ENCODE measurements at regions not wholly inside any gene's neighbourhood (a gene's known extent, or its start where the extent isn't known, plus 50 kb on each side); places are given as distances from the start of the nearest gene placed in this dataset.
"Not testable (repeated sequence)": the region's sequence is repeated elsewhere in the genome, so short reads cannot be mapped to it uniquely, and the experiment has no call there.

DNA sequence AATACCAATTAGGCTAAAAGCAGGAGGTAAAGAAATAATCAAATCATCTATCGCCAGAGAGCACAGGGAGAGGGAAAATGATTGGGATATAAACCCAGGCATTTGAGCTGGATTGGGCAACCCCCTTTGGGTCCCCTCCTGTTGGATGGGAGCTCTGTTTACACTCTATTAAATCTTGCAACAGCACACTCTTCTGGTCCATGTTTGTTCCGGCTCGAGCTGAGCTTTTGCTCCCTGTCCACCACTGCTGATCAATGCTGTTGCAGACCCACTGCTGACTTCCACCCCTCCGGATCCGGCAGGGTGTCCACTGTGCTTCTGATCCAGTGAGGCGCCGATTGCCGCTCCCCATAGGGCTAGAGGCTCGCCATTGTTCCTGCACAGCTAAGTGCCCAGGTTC, 493.8 kb downstream of the MATN1 start:
- no peak for DNase-seq

DNA sequence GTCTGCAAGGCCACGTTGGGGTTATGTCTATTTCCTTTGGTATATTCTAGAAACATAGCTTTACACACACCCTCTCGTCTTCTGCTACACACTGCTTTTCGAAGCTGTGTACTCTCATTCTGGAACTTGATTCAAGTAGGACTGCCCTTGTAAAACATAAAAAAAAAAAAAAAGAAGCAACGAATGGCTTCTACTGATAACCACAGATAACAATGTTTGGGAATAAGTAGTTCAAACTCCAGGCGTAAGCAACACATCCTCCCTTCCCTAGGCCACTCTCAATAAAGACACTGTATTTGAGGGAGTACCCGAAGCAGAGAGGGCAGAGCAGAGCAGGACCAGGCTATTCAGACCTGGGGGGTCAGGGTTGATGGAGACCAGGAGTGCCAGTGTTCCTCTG, 496.7 kb downstream of the MATN1 start:
- DNase-seq: no peak

DNA sequence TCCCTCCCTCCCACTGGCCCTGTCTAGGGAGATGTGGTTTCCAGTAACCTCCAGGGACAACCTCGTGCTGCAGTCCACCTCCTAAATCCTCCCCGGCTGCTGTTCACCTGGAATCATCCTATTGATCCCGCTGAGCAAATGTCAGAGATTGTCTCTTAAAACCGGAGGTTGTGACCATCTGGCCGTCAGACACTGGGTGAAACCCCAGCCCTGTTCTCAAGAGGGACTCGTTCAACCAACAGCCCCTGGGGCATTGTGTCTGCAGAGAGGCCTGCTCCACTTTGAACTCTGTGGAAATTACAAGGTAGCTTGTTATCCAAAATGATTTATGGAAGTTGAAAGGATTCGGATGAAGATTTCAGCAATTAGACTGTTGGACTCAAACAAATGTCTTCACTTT, 498.0 kb downstream of the MATN1 start:
- DNase-seq: no peak

DNA sequence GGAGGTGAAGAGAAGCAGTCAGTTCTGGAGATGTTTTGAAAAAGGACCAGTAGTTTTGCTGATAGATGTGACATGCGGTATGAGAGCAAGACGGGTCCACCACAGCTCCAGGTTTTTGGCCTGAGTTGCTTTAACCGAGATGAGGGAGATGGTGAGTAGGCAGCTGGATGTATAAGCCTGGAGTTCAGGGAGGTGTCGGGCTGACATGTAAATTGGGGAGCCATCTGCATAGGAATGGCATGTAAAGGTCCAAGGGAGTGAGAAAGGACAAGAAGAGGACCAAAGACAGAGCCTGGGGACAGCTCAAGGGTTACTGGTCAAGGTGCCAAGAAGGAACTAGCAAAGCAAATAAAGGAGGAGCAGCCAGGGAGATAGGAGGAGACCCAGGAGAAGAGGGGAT, 503.7 kb downstream of the MATN1 start:
- DNase-seq: no peak

DNA sequence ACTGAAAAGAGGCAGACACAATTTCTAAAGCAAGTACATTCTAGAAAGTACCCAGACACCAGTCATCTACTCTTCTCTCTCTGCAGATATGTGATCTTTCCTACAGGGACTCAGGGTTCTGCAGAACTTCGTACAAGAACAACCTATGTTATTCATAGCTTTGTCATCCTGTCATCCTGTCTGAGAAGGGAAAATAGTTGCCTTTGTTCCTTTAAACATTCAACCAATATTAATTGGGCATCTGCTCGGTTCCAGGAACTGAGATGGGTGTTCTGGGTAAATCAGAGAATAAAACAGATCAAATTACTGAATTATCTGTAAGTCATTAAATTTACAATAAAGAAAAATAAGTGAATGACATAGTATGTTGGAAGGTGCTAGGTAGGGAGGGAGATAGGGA, 504.9 kb downstream of the MATN1 start:
- no peak for DNase-seq

DNA sequence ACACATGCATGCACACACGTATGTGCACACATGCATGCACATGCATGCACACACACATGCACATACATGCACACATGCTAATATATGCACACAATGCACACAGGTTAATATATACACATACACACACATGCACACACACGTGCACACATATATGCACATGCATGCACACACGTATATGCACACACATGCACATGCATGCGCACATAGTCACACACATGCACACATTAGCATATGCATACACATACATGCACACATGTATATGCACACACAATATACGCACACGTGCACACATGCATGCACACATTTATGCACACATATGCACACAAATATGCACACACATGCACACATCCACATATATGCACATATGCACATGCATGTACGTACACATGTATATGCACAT, 506.8 kb downstream of the MATN1 start:
- no peak for DNase-seq

DNA sequence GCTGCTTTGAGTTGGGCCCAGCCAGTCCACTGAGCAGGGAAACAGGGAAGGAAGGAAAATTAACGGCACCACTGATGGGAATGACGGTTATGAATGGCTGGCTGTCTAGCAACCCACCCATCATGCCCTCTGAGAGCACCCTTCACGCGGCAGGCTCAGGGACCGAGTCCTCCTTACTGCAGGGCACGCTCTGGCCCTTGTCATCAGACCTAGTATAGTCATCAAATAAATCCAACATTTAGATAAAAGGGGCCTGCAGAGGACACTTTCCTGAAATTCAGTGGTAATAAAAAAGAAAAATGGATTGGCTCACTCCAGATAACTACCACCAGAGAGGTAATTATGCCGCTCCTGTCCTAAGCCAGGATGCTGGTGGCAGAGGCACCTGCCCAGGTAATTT, 509.4 kb downstream of the MATN1 start:
- no peak for DNase-seq

DNA sequence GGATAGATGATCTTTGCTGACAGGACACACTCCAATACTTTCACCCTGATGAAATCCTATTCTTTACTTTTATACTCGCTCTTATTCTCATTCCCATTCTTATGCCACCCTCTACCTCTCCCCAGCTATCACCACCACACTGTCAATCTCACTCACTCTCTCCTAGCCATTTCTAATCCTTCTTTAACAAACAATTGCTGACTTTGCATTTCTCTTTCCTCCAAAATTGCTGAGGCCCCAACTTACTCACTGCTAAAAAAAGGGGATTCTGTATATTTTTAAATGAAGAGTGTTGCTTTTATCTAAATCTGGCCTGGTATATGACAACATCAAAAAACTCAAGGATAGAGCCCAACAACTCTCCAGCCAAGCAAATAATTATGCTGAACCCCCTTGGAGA, 515.4 kb downstream of the MATN1 start:
- DNase-seq: not testable (repeated sequence)

DNA sequence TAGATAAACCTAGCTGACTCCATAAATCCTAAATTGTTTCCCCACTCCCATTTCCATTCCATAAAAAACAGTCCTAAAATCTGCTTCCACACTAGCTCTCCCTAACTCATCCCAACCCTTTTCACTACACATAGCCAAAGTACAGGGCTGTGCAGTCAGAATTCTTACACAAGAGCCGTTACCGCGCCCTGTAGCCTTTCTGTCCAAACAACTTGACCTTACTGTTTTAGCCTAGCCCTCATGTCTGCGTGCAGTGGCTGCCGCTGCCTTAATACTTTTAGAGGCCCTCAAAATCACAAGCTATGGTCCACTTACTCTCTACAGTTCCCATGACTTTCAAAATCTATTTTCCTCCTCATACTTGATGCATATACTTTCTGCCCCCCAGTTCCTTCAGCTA, 516.8 kb downstream of the MATN1 start:
- DNase-seq: not testable (repeated sequence)

DNA sequence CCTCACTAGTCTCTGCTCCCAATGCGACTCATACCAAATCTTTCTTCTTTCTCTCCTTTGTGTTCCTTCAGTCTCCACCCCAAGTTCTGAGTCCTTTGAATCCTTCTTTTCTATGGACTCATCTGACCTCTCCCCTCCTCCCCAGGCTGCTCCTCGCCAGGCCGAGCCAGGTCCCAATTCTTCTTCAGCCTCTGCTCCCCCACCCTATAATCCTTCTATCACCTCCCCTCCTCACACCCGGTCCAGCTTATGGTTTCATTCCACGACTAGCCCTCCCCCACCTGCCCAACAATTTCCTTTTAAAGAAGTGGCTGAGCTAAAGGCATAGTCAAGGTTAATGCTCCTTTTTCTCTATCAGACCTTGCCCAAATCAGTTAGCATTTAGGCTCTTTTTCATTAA, 518.5 kb downstream of the MATN1 start:
- not testable (repeated sequence) for DNase-seq

DNA sequence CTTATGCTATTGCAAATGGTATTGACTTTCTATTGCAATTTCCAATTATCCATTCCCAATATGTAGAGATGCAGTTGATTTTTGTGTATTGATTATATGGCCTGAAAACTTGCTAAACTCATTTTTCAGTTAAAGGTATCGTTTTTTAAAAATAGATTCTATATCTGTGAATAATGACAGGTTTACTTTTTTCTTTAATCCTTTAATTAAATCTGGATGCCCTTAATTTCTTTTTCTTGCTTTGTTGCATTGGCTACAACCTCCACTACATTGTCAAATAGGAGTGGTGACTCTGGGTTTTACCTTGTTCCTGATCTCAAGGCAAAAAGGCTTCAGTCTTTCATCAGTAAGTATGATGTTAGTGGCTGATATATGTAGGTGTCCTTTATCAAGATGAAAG, 522.4 kb downstream of the MATN1 start:
- no peak for DNase-seq

DNA sequence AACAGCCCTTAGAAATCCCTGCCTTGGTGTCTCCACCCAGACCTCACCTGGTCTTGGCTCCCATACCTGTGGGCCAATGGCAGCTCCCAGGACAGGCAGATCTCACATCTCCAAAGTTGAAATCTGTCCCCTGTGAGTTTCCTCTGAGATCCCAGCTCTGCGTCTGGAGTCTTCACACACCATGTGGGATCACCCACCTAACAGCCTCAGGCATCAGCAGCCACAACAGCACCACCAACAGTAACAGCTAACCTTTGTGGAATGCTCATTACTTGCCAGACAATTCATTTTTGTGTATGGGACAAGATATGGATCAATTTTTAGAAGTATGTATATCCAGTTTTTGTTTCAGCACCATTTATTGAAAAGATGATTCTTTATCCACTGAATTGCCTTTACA, 523.2 kb downstream of the MATN1 start:
- DNase-seq: no peak

DNA sequence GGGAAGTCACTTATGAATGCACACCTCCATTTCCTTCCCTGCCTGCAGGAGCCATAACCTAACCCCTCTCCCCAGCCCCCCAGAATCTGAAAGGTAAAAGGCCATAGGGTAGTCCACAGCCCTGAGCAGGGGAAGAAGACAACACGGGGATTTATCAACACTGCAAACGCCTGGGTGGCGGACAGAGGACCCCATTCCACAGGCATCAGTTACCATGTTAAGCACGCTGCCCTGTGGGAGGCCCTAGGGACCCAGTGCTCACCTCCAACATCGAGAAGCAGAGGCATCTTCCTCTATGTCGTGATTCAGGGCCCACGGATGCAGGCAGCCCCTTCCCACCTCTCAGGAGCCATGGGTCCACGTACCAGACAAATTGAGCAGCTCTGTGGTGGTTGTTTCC, 523.8 kb downstream of the MATN1 start:
- DNase-seq: no peak

DNA sequence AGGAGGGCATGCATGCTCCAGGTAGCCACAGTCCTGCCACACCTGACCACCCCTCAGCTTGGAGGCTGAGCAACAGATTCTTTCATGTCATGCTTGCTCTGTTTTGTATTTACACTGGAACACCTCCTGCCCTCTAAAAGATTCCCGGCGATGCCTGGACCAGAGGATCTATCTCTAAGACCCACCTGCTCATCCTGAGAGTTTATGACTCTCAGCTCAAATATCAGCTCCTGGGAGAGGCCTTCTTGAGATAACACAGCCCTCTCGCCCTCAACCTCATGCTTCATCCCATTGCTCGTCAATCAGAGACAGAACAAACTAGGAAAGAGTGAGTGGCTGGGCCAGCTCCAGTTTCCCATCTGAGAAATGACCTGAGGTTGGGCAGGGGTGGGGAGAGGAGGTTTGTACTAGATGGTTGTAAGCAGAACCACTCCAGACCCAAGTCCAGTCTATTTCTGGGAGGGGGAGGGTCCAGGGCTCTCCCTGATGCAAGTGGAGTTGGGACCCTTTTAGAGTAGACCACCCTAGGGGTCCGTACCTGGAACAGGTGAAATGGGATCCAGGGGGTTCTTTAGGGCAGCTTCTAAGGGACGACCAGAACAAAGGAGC, 524.5 kb downstream of the MATN1 start:
- DNase-seq: no peak

DNA sequence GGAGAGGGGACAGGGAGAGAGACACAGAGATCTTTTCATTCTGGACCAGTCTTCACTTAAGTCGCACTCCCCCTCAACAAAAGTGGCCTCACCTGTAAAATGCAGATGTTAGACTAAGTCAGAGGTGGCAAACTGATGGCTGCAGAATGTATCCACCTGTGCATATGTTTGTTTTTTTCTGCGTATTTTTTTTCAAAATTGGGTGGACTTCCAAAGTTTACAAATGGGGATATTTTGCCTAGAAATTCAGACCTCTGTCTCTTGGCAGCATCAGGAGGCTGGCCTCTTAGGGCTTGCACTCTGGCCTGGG, 525.0 kb downstream of the MATN1 start:
- DNase-seq: no peak

DNA sequence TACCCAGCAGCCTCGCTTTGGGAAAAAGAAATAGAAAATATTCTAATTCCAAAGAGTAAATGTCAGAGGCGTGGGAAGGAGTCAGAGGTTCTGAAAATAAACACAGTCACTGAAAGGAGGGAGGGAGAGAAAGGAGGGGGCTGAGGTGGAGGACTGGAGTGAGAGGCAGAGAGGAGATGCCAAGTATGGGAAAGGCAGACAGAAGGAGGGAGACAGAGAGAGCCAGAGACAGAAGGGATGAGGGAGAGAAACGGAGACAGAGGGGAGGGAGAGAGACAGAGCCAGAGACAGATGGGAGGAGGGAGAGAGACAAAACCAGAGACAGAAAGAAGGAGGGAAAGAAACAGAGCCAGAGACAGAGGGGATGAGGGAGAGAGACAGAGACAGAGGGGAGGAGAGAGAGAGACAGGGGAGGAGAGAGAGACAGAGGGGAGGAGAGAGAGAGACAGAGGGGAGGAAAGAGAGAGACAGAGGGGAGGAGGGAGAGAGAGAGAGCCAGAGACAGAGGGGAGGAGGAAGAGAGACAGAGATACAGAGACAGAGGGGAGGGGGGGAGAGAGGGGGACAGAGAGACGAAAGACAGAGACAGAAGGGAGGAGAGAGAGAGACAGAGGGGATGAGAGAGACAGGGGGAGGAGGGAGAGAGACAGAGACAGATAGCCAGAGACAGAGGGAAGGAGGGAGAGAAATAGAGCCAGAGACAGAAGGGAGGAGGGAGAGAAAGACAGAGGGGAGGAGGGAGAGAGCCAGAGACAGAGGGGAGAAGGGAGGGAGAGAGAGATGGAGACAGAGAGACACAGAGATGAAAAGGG, 525.5 kb downstream of the MATN1 start:
- no peak for DNase-seq

DNA sequence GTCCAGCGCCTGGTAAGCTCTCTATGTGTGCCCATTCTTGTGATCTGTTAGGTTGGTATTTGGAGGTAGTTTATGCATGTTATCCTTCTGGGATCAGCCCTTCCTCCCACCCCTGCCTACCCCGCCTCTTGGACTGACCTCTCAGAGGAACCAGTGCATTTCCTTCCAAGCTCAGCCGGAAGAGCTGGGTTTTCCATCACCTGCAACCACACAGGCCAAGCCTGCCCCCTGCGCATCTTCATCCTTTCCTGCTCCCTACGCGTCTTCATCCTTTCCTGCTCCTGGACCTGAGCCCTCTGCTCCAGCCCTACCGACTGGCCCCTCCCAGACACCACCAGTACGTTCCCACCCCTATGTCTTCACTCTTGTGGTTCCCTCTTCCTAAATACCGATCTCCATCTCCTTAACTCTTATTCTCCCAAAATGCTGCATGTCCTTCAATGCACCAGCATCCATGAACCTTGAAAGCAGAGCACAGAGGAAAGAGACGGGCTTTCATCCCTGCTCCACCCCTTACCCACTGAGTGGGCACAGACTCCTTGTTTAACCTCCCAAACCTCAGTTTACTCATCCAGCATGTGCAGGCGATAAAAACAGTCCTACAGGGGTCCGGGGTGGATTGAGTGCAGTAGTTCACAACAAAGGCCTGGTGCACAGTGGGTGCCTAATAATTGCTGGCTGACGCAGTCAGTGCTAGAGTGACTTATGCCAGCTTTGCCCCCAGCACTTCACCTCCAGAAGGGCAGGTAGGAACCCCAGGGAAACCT, 526.3 kb downstream of the MATN1 start:
- no peak for DNase-seq

DNA sequence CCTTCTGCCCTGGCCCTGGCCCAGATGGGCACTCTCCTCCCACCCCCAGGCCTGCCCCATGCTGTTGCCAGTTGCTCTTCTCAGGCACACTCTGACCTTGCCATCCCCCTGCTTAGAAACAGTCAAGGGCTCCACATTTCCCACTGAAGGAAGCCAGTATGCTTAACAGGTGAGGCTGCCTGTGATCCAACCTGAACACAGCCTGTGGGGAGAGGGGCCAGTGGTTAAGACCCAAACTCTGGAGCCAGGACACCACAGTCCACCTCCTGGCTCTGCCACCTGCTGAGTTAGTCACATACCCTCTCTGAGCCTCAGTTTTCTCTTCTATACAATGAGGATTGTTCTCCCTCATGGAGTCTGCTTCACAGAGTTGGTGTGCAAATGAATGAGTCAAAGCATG, 526.9 kb downstream of the MATN1 start:
- no peak for DNase-seq

DNA sequence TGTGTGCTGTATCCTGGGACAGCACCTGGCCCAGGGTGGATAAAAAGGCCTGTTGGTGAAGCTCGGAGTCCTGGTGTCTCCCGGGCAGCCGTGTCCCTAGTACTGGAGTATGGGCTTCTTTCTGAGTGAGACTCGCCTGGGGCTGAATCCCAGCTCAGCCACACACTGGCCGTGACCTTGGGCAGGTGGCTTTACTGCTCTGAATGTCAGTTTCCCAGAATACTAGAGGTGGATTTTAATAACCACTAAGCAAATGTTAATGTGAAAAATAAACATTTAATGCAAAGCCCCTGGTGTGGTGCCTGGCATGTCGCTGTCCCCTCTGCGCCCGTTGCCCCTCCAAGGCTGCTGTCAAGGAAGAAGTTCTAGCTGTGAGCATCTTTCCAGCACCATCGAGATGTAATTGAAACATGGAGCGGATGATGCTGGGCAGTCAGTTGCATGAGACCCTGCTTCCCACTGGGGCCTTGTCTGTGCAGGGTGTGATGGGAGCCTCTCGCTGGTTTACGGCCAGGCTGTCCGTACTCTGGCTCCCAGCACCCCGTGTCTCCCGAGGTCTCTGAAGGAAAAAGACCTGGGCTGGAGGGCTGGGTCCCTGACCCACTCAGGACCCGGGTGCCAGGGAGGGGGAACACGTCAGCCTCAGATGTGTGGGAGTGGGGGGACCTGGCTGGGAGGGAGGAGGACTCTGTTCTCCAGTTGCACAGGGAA, 527.8 kb downstream of the MATN1 start:
- no peak for DNase-seq

DNA sequence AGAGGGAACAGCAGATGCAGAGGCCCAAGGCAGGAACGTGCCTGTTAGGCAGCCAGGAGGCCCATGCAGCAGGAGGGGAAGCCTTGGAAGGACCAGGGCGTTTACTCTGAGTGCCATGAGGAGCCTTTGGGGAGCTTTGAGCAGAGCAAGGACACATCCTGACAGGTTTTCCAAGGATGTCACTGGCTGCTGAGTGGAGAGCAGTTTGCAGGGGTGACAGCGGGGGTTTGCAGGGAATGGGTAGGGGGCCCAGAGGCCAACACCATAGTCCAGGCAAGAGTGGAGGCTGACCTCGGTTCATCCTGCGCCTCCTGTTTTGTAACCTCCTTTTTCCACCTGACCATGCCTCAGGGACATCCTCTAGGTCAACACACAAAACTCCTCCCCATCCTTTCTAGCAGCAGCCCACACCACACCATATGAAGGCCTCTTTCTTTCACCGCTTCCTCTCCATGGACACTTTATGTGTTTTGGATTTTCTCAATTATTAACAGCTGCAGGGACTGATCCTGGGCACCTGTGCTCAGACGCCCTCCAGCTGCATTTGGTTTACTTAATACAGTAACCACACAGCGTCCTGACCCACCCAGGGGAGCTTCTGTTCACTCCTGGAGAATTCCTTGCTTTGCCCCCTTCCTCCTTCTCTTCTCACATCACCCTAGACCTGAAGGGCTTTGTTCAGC, 528.5 kb downstream of the MATN1 start:
- no peak for DNase-seq

DNA sequence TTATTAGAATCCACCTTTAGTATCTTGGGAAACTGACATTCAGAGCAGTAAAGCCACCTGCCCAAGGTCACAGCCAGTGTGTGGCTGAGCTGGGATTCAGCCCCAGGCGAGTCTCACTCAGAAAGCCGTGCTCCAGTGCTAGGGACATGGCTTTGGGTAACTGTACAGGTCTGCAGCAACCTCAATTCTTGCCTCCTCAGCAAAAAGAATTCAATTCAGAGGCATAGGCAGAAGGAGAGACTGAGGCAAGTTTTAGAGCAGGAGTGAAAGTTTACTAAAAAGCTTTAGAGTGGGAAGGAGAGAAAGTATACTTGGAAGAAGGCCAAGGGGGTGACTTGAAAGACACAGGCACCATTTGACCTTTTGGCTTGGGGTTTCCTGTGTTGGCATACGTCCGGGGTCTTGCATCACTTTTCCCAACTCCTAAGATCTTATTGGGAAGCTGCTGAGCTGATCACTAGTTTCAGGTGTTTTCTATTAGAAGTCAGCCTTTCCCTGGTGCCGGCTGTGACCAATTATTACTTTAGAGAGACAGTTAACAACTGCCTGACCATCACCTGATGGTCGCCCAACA, 529.3 kb downstream of the MATN1 start:
- no peak for DNase-seq

DNA sequence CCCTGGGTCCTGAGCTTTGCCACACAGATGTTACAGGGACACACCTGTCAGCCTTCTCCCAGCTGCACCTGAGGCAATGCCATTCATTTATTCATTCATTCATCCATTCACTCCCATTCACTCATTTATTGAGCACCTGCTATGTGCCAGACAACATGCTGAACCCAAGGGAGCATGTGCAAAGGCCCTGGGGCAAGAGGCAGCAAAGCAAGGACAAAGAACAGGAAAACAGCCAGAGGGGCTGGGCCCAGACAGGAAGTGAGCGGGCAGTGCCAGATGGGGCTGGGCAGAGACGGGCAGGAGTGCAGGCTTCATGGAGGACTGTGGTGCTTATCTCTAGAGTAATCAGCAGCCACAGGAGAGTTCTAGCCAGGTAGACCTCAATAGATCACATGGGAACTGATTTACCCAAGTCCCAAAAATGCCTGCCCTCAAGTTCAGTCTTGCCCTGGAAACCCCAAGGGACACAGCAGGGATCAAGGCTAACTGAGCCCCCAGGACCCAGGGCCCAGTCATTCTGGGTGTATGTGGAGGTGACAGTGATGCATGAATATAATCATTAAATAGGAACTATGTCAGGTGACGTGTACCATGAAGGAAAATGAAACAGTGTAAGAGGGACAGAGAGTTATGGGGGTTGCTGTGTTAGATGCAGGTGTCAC, 530.3 kb downstream of the MATN1 start:
- no peak for DNase-seq

Measured in CD4-positive, alpha-beta T cell treated with Interleukin-12 subunit alpha and Interleukin-12 subunit beta, for 1 hour (primary cell).